HG03520 (cell line): ENCODE measurements at regions not wholly inside any gene's neighbourhood (a gene's known extent, or its start where the extent isn't known, plus 50 kb on each side); places are given as distances from the start of the nearest gene placed in this dataset.
"Not testable (repeated sequence)": the region's sequence is repeated elsewhere in the genome, so short reads cannot be mapped to it uniquely, and the experiment has no call there.

Experiments
- ATAC-seq: cut with Tn5 transposase; IDR thresholded peaks from one replicate; pipeline ENCODE4 v1.9.1; 2021; ENCODE audit warnings: mild to moderate bottlenecking, moderate library complexity; ENCODE audit not compliant: unreplicated experiment

- ATAC-seq: no peak
These were observed 844.3 kb downstream of the KCNT2 start for GRCh38 chr1:195763907-195764374.

GRCh38 chr1:195763146-195763906 lies 844.9 kb downstream of the KCNT2 start:
- ATAC-seq: no peak

DNA sequence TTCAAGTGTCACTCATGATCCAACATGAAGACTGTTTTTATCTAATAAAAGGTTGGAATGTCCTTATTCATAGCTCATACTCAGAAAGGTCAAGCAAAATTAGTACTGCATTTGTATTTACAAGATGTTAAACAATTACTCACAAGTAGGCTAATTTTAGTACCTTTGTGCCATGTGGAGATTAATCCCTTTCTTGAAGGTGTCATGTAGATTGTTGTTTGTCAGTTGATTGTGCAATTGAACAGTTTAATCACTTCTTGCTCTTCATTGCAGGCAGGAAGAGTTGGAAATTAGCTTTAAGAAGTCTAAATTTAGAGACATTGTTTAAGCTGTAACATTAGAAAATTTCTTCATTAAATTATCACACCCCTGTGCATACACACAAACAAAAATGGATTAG lies 847.1 kb downstream of the KCNT2 start:
- no peak for ATAC-seq

DNA sequence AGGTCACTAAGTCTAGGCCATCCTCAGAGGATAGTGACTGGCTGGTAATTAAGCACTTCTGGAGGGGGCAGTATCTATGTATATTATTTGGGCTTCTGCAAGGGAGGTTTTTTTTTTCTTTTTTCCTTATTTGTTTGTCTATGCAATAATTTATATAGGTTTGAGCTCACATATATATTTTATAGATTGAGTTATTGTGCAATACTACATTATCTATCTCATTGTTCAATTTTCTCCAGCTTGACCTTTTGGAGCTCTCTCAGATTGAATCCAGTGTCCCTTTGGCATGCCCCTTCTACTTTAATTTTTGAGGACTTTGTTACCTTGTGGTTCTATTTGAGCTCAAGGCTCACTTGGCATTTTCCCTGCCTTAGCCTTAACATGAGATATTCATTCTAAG lies 852.1 kb downstream of the KCNT2 start:
- ATAC-seq: no peak

DNA sequence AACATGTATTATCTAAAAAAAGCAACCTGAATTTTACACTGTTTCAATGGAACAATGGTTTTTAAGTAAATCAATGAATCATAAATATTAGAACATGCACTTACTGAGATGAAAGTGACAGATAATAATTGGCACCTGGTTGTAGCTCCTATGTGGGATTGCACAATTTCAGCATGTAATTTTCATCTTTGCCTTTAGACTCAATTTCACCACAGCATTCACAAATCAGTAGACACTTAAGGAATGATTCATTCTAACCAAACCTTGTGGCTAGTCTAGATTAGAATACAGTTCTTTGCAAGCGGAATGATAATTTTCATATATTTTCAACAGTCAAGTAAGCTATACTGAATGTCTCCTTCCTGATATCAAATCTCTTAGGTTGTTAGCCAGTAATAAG lies 853.4 kb downstream of the KCNT2 start:
- no peak for ATAC-seq

DNA sequence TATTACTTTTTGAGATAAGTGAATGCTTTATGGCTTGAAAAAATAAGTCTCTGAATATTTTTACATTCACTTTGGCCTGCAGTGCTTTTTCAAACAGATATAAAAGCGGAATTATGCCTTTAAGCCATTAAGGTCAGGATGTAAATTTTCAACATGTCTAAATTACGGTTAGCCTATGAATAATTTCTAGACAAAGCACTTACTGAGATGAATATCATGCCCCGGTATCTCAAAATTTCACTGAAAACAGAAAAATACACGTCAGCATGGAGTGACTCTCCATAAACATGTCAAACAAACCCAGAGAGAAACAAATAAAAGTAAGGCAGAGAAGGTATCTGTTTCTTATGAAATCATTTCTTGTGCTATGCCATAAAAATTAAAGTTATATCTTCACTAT lies 853.9 kb downstream of the KCNT2 start:
- ATAC-seq: no peak

DNA sequence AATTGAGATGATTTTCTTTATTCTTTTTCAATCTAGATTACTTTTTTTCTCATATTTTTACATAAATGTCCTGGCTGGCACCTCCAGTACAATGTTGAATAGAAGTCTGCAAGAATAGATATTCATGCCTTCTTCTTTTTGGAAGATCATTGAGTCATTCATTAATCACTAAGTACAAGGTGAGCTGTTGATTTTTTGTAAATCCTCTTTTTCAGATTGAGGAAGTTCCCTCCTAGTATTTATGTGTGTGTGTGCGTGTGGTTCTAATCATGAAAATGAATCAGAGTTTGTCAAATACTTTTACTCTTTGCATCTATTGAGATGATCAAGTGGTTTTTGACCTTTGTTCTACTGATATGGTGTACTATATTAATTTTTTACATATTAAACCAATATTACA lies 859.3 kb downstream of the KCNT2 start:
- no peak for ATAC-seq

DNA sequence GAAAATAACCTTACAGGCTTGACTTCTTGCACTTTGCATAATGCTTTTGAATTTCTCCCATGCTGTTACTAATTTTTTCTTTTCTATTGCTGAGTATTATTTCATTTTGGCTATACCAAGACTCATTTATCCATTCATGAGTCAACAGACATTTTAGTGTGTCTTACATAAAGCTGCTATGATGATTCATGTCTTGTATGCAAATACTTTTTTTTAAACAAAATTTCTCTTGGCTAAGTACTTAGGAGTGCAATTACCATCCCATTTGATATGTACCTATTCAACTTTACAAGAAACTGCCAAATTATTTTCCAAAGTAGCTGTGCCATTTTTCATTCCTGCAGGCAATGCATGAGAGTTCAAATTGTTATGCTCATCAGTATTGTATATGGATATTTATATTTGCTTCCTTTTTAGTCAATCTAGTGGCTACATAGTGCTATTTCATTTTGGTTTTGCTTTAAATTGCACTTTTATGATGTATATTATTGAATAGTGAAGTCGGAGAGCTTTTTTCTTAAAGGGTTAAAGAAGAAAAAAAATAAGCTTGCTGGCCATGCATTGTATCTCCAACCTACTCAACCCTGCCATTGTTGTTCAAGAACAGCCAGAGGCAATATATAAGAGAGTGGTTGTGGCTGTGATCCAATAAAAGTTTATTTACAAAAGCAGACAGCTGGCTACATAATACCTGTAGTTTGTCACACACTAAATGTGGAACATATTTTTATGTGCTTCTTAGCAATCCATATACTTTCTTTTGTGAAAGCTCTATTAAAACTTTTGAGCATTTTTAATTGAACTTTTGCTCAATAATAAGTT lies 862.8 kb downstream of the KCNT2 start:
- no peak for ATAC-seq

GRCh38 chr1:195744256-195744655 lies 864.0 kb downstream of the KCNT2 start:
- no peak for ATAC-seq

DNA sequence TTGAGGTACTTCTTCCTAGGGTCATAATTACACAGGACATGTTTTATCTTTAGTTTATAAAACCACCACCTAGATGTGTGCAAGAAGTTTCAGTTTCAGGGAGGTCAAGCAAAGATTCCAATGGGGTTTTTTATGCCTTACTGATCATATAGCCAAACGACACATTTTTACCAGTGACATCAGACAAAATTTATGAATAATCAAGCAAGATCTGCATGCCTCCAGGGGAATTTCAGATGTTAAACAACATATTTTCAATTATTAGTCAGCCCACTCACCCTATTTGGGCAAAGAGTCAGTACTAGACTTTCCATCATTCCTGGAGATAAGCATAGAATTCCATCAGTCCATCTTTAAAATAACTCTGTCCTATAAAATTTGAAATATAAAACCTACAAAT lies 867.4 kb downstream of the KCNT2 start:
- ATAC-seq: no peak

DNA sequence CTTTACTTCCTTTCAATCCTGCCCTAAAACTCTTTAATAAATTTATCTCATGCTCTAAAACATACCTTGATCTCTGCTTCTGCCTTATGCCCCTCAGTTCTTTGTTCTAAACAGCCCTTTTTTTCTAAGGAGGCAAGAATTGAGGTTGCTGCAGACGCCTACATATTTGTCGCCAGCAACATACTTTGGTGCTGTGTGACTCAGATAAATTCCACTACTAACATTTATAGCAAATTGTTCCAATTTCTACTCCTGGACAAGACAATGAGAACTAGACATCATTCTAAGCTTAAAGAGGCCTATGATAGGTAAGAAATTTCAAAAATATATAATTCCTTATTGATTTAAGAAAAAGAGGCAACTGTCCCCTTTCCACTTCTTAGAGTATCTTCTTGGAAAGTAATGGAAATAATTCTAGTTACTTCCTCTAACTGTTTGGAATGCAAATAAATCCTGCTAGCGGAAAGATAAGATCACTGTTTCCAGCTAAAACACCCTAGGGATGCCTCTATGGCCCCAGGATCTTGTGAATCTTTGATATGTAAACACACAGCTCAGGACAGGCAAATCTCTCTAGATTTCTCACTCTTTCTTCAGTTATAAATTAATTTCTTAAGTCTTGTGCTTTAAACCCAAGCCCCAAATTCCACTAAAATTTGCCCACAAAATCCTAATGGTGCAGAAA lies 869.1 kb downstream of the KCNT2 start:
- ATAC-seq: no peak

GRCh38 chr1:195735140-195735539 lies 873.1 kb downstream of the KCNT2 start:
- ATAC-seq: no peak

DNA sequence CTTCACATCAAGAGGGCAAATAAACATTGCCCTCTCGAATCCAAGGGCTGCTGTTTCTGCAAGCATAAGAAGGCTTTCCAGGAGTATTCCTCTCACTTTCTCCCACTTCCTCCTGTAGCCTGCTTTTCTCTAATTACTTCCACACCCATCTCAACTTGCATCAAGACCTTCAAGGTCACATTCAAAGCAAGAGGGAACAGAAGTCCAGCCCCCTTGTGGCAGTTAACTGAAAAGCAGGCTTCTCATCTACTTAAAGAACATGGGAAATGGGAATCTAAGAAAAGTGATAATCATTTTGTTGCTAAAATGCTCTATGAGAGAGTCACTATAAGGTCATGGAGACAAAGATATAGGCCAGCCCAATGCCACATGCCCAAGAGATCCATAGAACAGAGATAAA lies 874.4 kb downstream of the KCNT2 start:
- no peak for ATAC-seq

GRCh38 chr1:195733408-195733807 lies 874.8 kb downstream of the KCNT2 start:
- no peak for ATAC-seq

GRCh38 chr1:195731385-195731784 lies 876.9 kb downstream of the KCNT2 start:
- ATAC-seq: no peak

- no peak for ATAC-seq
These were observed 884.4 kb downstream of the KCNT2 start for GRCh38 chr1:195723796-195724194.

- not testable (repeated sequence) for ATAC-seq
These were observed 885.1 kb downstream of the KCNT2 start for GRCh38 chr1:195722852-195723795.

GRCh38 chr1:195722146-195722545 lies 886.1 kb downstream of the KCNT2 start:
- not testable (repeated sequence) for ATAC-seq

- ATAC-seq: no peak
These were observed 886.8 kb downstream of the KCNT2 start for GRCh38 chr1:195721210-195721971.

GRCh38 chr1:195717651-195718050 lies 890.6 kb downstream of the KCNT2 start:
- no peak for ATAC-seq
